GM12875 (cell line): ENCODE measurements at regions not wholly inside any gene's neighbourhood (a gene's known extent, or its start where the extent isn't known, plus 50 kb on each side); places are given as distances from the start of the nearest gene placed in this dataset.

Experiments used
- H3K4me3 ChIP-seq: one replicate; pipeline ENCODE4 v1.5.1; 2011; ENCODE audit warnings: low read depth, low read length, control low read depth
- TF ChIP-seq, protein P1 (sequence below): IDR thresholded peaks from 2 replicates; pipeline ENCODE4 v1.5.1; 2011; ENCODE audit warnings: low read depth, mild to moderate bottlenecking, control low read depth, inconsistent platforms, low read length, moderate library complexity, borderline replicate concordance; ENCODE audit not compliant: insufficient read depth

DNA sequence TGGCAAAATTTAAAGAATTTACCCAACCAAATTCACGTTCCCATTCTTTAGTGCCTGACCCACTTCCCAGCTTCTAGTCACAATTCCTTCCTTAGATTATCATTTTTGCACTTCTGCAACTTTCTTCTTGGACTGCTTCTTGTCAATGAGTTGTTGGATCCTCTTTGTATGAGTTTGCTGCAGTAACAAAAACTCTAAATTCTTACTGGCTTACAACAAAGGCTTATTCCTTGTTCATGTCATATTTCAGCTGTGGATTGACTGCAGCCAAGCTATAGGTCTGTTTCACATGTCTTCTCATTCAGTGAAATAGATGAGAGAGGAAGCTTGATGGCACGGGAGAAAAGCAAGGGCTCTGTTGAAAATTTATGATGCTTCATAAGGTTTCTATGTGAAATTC is 50.4 kb upstream of the TGFBR2 start:
- no peak overlapping the region for H3K4me3 ChIP-seq
- TF ChIP-seq, protein P1, sequence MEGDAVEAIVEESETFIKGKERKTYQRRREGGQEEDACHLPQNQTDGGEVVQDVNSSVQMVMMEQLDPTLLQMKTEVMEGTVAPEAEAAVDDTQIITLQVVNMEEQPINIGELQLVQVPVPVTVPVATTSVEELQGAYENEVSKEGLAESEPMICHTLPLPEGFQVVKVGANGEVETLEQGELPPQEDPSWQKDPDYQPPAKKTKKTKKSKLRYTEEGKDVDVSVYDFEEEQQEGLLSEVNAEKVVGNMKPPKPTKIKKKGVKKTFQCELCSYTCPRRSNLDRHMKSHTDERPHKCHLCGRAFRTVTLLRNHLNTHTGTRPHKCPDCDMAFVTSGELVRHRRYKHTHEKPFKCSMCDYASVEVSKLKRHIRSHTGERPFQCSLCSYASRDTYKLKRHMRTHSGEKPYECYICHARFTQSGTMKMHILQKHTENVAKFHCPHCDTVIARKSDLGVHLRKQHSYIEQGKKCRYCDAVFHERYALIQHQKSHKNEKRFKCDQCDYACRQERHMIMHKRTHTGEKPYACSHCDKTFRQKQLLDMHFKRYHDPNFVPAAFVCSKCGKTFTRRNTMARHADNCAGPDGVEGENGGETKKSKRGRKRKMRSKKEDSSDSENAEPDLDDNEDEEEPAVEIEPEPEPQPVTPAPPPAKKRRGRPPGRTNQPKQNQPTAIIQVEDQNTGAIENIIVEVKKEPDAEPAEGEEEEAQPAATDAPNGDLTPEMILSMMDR = no peak
